ENCODE measurements at regions not wholly inside any gene's neighbourhood (a gene's known extent, or its start where the extent isn't known, plus 50 kb on each side); places are given as distances from the start of the nearest gene placed in this dataset.

DNA sequence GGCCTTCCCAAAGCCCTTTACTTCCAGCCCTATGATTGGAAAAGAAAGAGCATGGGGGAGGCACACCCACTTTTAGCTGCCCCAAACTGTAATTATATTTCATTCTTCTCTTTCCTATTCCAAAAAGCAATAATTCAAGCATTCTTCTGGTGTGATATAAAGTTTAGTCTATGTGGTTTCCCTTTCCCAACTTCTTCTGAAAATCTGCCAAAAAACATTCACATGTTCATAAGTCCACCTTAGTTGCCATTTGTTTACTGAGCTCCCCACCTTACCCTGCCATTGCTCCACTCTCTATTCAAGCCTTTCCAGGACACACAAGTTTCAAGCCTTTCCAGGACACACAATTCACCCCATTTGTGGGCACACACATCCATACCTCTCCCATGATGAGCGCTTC lies 111.6 kb upstream of the BMAL1 start:
- TF ChIP-seq, protein P1, sequence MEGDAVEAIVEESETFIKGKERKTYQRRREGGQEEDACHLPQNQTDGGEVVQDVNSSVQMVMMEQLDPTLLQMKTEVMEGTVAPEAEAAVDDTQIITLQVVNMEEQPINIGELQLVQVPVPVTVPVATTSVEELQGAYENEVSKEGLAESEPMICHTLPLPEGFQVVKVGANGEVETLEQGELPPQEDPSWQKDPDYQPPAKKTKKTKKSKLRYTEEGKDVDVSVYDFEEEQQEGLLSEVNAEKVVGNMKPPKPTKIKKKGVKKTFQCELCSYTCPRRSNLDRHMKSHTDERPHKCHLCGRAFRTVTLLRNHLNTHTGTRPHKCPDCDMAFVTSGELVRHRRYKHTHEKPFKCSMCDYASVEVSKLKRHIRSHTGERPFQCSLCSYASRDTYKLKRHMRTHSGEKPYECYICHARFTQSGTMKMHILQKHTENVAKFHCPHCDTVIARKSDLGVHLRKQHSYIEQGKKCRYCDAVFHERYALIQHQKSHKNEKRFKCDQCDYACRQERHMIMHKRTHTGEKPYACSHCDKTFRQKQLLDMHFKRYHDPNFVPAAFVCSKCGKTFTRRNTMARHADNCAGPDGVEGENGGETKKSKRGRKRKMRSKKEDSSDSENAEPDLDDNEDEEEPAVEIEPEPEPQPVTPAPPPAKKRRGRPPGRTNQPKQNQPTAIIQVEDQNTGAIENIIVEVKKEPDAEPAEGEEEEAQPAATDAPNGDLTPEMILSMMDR (IDR thresholded peaks at IDR 0.05; ENCODE audit: insufficient read depth, low read depth, low read length, missing control alignments): no peak
- DNase-seq (ENCODE audit: low read depth): no peak
- no peak overlapping the region for H3K4me3 ChIP-seq (ENCODE audit: low read depth, low read length)

DNA sequence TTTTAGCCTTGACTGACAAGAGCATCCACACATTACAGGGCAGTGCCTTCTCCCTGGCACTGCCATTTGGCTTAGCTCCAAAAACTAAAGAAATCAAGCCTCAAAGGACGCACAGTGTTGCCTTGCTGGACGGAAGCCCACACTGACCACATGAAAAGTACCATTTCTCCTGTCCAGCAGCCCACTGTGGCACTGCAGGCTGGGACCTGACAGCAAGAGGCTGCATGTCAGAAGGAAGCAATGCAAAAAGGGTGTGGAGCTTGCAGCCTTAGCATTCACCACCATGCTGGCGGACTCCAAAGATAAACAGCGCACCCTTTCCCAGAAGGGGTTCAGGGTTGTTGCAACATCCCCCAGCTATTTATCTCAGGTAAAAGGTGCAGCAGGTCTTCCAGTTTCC lies 109.3 kb upstream of the BMAL1 start:
- H3K4me3 ChIP-seq (ENCODE audit: low read depth, low read length): no peak overlapping the region
- DNase-seq (ENCODE audit: low read depth): no peak
- TF ChIP-seq, protein P1 (IDR thresholded peaks at IDR 0.05; ENCODE audit: insufficient read depth, low read depth, low read length, missing control alignments): no peak

DNA sequence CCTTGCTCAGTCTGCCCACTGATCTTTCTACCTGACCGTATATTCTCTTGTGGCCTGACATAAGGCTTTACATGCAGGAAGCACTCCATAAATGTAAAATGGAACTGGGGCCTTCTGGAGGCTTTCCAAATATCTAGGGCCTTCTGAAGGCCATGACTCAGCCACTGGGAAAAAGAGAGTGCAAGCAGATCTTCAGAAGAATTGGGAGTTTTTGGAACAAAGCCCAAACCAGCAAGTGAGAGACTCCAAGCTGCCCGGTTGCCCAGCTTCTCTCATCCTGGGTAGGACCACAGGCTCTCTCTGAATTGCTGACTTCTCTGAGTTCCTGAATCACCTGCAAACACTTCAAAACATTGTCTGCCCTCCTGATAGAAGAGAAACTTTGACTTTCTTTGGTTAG lies 107.9 kb upstream of the BMAL1 start:
- TF ChIP-seq, protein P1 (IDR thresholded peaks at IDR 0.05; ENCODE audit: insufficient read depth, low read depth, low read length, missing control alignments): no peak
- no peak for DNase-seq (ENCODE audit: low read depth)
- H3K4me3 ChIP-seq (ENCODE audit: low read depth, low read length): no peak overlapping the region

DNA sequence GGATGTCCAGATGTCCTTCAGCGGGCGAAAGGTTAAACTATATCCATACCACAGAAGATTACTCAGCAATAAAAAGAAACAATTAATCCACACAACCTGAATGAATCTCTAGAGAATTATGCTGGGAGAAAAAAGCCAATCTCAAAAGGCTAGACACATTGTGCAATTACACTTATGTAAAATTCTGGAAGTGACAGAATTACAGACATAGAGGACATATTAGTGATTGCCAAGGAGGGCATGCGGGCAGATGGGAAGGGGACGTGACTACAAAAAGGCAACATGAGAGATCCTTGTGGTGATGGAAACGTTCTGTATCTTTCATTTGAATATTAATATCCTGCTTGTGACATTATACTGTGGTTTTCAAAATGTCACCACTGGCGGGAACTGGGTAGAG lies 103.5 kb upstream of the BMAL1 start:
- no peak for DNase-seq (ENCODE audit: low read depth)
- TF ChIP-seq, protein P1 (IDR thresholded peaks at IDR 0.05; ENCODE audit: insufficient read depth, low read depth, low read length, missing control alignments): no peak
- no peak overlapping the region for H3K4me3 ChIP-seq (ENCODE audit: low read depth, low read length)

DNA sequence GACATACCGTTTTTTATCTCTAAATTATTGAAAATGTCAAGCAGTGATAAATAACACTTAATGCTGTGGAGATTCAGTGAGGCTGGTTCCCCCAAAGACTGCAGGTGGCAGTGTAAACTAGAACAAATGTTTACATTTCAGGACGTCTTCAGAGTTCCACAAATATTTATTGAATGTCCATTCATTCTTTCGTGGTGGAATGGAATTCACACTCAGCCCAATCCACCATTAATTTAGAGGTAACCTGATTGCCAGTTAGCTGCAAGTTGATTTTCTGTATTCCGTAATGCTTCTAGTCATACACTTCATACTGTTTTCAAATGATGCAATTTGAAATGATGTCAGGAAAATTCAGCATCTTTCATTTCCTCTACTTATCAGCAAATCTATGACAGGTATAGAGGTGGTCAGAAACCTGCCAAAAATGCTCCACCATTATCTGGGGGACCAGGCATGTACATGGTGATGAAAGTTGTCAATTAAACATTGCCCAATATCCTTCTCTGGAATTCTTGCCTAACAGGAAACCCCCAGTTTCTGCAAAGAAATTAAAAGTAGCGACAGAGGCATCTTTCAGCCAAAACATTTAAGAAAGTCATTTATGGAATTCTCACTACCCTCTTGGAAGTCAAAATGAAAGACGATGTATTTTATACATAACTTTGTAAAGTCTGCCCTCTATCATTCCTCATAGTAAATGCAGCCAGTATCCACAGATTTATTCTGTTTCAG lies 94.3 kb upstream of the BMAL1 start:
- TF ChIP-seq, protein P1 (IDR thresholded peaks at IDR 0.05; ENCODE audit: insufficient read depth, low read depth, low read length, missing control alignments): peak; percentile 39
- no peak overlapping the region for H3K4me3 ChIP-seq (ENCODE audit: low read depth, low read length)
- peak; percentile 42 for DNase-seq (ENCODE audit: low read depth)

DNA sequence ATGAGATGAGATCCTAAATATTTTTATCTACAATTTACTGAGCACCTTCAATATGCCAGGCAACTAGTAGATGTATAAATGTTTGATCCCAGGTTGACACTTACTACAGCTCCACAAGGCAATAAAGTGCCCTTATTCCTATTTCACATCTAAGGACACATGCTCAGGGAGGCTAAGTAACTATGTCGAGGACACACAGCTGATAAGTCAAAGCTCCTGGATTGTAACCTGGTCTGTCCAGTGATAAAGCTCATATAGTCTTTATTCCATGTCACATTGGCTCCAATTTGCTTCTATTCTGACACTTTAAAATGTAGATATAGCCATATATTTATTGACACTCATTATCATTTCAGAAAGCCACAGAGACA lies 93.8 kb upstream of the BMAL1 start:
- DNase-seq (ENCODE audit: low read depth): no peak
- TF ChIP-seq, protein P1 (IDR thresholded peaks at IDR 0.05; ENCODE audit: insufficient read depth, low read depth, low read length, missing control alignments): no peak

DNA sequence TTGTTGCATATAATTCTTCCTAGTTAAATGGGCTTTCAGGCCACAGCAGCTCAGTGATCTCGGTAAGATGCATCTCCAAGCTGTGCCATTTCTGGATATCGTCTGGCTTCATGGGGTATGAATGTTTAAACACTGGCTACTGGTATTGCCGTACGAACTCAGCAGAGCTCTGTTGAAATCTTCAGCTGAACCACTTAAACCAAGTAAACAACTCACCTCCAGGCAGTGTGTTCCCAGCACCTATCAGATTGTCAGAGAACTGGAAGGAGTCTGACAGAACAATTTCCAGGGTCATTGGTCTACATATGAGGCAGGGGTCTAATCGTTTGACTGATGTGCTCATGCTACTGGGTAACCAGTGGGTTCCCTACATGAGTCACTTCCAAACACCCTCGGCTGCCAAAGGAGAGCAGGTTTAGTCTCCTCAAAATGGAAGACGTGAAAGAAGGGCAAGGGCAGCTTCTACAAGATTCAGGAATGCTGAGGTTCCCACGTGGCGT lies 93.2 kb upstream of the BMAL1 start:
- TF ChIP-seq, protein P1 (IDR thresholded peaks at IDR 0.05; ENCODE audit: insufficient read depth, low read depth, low read length, missing control alignments): no peak
- DNase-seq (ENCODE audit: low read depth): no peak
- H3K4me3 ChIP-seq (ENCODE audit: low read depth, low read length): no peak overlapping the region

More for the DNA sequence above, 93.8 kb upstream of the BMAL1 start:
- H3K4me3 ChIP-seq (ENCODE audit: low read depth, low read length): no peak overlapping the region
